ENCODE measurements at regions not wholly inside any gene's neighbourhood (a gene's known extent, or its start where the extent isn't known, plus 50 kb on each side); places are given as distances from the start of the nearest gene placed in this dataset.

DNA sequence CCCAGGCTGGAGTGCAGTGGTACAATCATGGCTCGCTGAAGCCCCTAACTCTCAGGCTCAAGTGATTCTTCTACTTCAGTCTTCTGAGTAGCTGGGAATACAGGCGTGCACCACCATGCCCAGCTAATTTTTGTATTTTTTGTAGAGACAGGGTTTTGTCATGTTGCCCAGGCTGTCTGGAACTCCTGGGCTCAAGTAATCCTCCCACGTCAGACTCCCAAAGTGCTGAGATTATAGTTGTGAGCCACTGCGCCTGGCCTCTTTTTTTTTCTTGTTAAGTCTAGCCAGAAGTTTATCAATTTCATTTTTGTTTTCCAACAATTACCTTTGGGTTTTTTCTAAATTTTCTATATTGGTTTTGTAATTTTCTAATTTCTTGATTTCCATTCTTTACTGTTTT, 100.6 kb downstream of the GC start:
- no peak for TF ChIP-seq POLR2AphosphoS5 (IDR thresholded peaks at IDR 0.05)
- TF ChIP-seq, protein P1, sequence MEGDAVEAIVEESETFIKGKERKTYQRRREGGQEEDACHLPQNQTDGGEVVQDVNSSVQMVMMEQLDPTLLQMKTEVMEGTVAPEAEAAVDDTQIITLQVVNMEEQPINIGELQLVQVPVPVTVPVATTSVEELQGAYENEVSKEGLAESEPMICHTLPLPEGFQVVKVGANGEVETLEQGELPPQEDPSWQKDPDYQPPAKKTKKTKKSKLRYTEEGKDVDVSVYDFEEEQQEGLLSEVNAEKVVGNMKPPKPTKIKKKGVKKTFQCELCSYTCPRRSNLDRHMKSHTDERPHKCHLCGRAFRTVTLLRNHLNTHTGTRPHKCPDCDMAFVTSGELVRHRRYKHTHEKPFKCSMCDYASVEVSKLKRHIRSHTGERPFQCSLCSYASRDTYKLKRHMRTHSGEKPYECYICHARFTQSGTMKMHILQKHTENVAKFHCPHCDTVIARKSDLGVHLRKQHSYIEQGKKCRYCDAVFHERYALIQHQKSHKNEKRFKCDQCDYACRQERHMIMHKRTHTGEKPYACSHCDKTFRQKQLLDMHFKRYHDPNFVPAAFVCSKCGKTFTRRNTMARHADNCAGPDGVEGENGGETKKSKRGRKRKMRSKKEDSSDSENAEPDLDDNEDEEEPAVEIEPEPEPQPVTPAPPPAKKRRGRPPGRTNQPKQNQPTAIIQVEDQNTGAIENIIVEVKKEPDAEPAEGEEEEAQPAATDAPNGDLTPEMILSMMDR (IDR thresholded peaks at IDR 0.05): no peak
